ENCODE measurements at regions not wholly inside any gene's neighbourhood (a gene's known extent, or its start where the extent isn't known, plus 50 kb on each side); places are given as distances from the start of the nearest gene placed in this dataset.

GRCh38 chr16:62130101-62130500 lies 93.9 kb upstream of the CDH8 start:
- ATAC-seq (ENCODE audit: poor library complexity) (no peak), DNase-seq (no peak)
- Mint-ChIP-seq H3K4me1 (ENCODE audit: low read depth) (no peaks in the 10 kb centered on the region), H3K9me3 (peaks cover 8% of the 10 kb centered on the region), H3K27ac (no peak overlapping the region), H3K4me3 (no peak overlapping the region), H3K36me3 (ENCODE audit: low read depth) (no peaks in the 10 kb centered on the region), H3K27me3 (no peaks in the 10 kb centered on the region)
- intact Hi-C loops (cut with DNase I, micrococcal nuclease): no loop called here
- Histone ChIP-seq H3K27ac (ENCODE audit: low read depth in 1 of 2, low read length in 2 of 2) (no peak overlapping the region), H3K27me3 (ENCODE audit: control insufficient read depth in 1 of 2, insufficient read depth in 2 of 2, low read length in 2 of 2) (no peaks in the 10 kb centered on the region), H3K4me1 (ENCODE audit: insufficient read depth, low read length) (no peaks in the 10 kb centered on the region), H3K4me3 (ENCODE audit: low read length) (no peak overlapping the region), H3K9me3 (ENCODE audit: control insufficient read depth in 1 of 2, insufficient read depth in 1 of 2, low read length in 2 of 2) (peaks cover 10 to 15% of the 10 kb centered on the region in 2 experiments), H3K36me3 (ENCODE audit: insufficient read depth, low read length) (no peaks in the 10 kb centered on the region)
- POLR2A ChIA-PET: no interaction called here
- TF ChIP-seq CTCF (IDR thresholded peaks at IDR 0.05): no peak
- CTCF ChIA-PET: no interaction called here

GRCh38 chr16:62105244-62105643 lies 69.0 kb upstream of the CDH8 start:
- Mint-ChIP-seq H3K27me3 (no peaks in the 10 kb centered on the region), H3K4me3 (no peak overlapping the region), H3K4me1 (ENCODE audit: low read depth) (no peaks in the 10 kb centered on the region), H3K36me3 (ENCODE audit: low read depth) (no peaks in the 10 kb centered on the region), H3K27ac (no peak overlapping the region), H3K9me3 (peaks cover 18% of the 10 kb centered on the region)
- Histone ChIP-seq H3K27me3 (ENCODE audit: control insufficient read depth in 1 of 2, insufficient read depth in 2 of 2, low read length in 2 of 2) (no peaks in the 10 kb centered on the region), H3K27ac (ENCODE audit: low read depth in 1 of 2, low read length in 2 of 2) (no peak overlapping the region), H3K4me1 (ENCODE audit: insufficient read depth, low read length) (no peaks in the 10 kb centered on the region), H3K4me3 (ENCODE audit: low read length) (no peak overlapping the region), H3K9me3 (ENCODE audit: control insufficient read depth in 1 of 2, insufficient read depth in 1 of 2, low read length in 2 of 2) (no peaks in the 10 kb centered on the region), H3K36me3 (ENCODE audit: insufficient read depth, low read length) (no peaks in the 10 kb centered on the region)
- DNase-seq (no peak), ATAC-seq (ENCODE audit: poor library complexity) (no peak)
- no peak for TF ChIP-seq CTCF (IDR thresholded peaks at IDR 0.05)
- intact Hi-C loops (cut with DNase I, micrococcal nuclease): no loop called here
- ChIA-PET CTCF (no interaction called here), POLR2A (no interaction called here)

- DNase-seq: no peak
- no peak overlapping the region for H3K4me3 ChIP-seq (ENCODE audit: low read length)
- H3K9me3 ChIP-seq (ENCODE audit: control insufficient read depth in 1 of 2, insufficient read depth in 1 of 2, low read length in 2 of 2): peaks cover 0 to 5% of the 10 kb centered on the region in 2 experiments
- Mint-ChIP-seq H3K36me3 (ENCODE audit: low read depth) (no peaks in the 10 kb centered on the region), H3K27ac (no peak overlapping the region), H3K27me3 (no peaks in the 10 kb centered on the region), H3K9me3 (peaks cover 12% of the 10 kb centered on the region), H3K4me1 (ENCODE audit: low read depth) (no peaks in the 10 kb centered on the region), H3K4me3 (no peak overlapping the region)
- ATAC-seq (ENCODE audit: poor library complexity): no peak
- no peak overlapping the region for H3K27ac ChIP-seq (ENCODE audit: low read depth in 1 of 2, low read length in 2 of 2)
- intact Hi-C loops (cut with DNase I, micrococcal nuclease): no loop called here
- no peak for TF ChIP-seq CTCF (IDR thresholded peaks at IDR 0.05)
- no peaks in the 10 kb centered on the region for H3K36me3 ChIP-seq (ENCODE audit: insufficient read depth, low read length)
- H3K4me1 ChIP-seq (ENCODE audit: insufficient read depth, low read length): no peaks in the 10 kb centered on the region
- POLR2A ChIA-PET: no interaction called here
- CTCF ChIA-PET: no interaction called here
- H3K27me3 ChIP-seq (ENCODE audit: control insufficient read depth in 1 of 2, insufficient read depth in 2 of 2, low read length in 2 of 2): no peaks in the 10 kb centered on the region
These were observed 66.3 kb upstream of the CDH8 start for GRCh38 chr16:62102588-62102987.

Data from CD4-positive, alpha-beta T cell (primary cell).